NOMO-1 (cell line): ENCODE measurements at regions not wholly inside any gene's neighbourhood (a gene's known extent, or its start where the extent isn't known, plus 50 kb on each side); places are given as distances from the start of the nearest gene placed in this dataset.

Experiments
- DNase-seq, 2 experiments: peaks; one replicate each; lab custom pipeline; 2025; ENCODE audit not compliant: unreplicated experiment in 2 of 2; lab: John Stamatoyannopoulos, UW

GRCh38 chr2:21422724-21423522 lies 299.2 kb downstream of the TDRD15 start:
- DNase-seq, result no peak

DNA sequence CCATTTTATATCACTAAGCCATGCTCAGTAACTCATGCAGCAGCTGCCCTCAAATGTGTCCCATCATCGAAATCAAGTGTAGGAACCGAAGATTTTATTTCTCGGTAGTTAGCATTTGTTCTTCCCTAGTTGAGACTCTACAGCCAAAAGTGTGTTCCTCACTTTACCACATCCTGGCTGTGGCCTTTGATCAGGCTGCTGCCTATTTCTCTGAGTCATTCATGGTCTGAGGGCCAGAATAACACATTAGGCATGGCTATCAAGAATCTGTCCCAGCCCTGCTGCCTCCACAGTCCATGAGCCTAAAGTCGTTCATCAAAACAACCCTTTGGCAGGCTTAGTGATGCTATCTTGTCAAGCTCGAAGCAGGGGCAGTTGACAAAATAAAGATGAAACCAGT lies 300.1 kb downstream of the TDRD15 start:
- no peak for DNase-seq

DNA sequence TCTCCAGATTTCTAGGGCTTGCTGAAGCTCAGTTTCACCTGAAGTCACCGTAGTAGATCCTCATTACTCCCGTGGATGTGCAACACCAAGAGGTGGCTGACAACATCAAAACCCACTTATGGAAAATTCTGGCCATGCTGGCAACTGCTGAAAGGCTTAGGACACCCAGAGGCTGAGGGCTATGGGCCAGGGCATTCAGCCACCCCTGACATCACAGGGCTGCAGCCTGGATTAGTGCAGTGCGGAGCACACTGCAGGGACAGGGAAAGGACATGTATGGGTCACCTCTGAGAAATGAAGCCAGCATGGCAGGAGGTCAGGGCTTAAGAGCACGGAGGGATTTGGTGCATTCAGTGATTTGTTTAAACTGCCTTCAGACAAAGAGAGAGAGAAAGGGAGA lies 300.6 kb downstream of the TDRD15 start:
- DNase-seq, result no peak

DNA sequence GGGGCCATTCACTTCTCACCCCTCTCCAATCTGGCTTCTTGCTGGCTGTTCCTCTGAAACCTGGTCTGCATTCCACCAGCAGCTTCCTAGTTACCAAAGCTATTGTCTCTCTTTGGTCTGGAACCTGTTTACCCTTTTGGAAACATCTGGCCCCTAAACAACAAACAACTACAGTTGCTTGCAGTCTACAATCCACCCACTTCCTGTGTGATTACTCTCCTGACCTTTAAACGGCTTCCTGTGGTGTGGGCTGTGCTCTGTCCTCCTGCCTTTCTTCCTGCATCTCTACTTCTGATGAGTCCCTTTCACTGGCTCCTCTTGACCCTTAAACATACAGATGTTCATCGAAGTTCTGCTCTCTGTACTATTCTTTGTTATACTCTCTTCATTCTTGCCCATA lies 303.8 kb downstream of the TDRD15 start:
- no peak for DNase-seq

GRCh38 chr2:21428754-21429153 lies 305.0 kb downstream of the TDRD15 start:
- DNase-seq, result no peak

DNA sequence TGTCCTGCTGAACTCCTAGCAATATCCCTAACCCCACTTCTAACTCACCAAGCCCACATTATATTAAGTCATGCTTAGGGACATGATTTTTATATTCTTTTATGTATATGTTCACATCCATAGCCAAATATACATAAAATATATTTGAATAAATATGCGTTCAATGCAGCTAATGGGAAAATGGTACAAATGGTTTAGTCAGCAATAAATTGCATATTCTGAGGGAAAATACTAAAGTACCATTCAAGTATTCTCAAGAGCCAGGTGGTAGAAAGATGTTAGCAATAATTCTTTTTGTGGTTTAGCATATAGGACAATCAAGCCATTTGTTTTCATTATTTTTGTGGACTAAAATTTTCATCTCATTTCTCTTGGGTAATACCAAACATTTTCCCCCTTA lies 306.0 kb downstream of the TDRD15 start:
- DNase-seq, result no peak

- no peak for DNase-seq
These were observed 307.3 kb downstream of the TDRD15 start for GRCh38 chr2:21431078-21431477.

DNA sequence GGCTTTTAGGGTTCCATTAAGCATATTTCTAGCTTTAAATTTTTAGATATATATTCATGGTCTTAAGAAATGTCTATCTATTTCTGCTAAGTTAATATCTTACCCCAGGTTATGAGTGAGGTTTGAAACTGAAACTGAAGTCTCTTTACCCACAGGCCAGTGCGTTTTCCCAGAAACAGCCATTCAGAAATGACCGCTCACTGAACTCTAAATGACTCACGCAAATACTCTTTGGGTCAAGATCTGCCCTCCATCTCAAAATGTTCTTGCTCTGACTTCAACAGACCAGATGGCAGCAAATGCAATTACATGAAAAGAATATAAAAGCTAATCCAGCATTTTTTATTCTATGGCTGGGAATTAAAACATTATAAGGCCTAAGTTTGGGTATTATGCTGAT lies 315.2 kb downstream of the TDRD15 start:
- no peak for DNase-seq

DNA sequence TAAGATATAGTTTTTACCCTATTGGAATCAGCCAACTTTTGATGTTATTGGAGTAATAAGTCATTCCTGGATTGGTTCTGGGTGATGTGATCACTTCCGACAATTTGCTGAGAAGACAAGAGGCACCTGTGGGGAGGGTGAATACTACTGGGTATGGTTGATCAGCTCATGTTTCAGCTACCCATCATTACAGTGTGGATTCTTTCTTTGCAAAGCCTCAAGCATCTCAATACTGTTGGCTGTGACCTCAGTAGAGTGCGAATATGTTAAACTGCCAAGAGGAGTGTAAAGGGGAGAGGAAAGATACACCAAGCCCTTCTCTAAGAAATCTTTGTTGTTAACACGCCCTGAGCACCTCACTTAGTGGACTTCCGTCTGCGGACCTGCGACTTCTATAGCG lies 317.7 kb downstream of the TDRD15 start:
- DNase-seq, result no peak

DNA sequence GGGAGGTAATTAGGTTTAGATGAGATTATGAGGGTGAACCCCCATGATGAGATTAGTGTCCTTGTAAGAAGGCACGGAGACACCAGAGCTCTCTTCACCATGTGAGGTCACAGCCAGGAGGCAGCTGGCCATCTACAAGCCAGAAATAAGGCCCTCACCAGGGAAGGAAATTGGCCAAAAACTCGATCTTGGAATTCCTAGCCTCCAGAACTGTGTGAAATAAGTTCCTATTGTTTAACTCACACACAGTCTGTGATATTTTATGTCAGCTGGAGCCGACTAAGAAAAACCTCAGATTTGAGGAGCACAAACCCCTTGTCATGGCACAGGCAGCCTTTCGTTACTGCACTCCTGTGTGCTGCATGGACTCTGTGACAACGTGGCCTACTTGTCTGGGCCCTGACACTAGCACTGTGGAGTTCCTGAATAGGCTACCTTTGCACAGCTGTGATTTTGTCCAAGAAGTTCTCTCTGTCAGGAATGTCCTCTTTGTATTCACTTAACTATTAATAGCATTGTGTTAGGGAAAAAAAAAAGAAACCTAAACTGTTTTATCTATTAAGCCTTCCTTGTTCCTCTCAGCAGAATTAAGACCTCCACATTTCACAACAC lies 319.8 kb downstream of the TDRD15 start:
- DNase-seq, result peak in 1 of 2 experiments; percentile 38

GRCh38 chr2:21449881-21450280 lies 326.1 kb downstream of the TDRD15 start:
- DNase-seq, result no peak

- DNase-seq, result no peak
These were observed 327.6 kb downstream of the TDRD15 start for GRCh38 chr2:21451403-21451802.

DNA sequence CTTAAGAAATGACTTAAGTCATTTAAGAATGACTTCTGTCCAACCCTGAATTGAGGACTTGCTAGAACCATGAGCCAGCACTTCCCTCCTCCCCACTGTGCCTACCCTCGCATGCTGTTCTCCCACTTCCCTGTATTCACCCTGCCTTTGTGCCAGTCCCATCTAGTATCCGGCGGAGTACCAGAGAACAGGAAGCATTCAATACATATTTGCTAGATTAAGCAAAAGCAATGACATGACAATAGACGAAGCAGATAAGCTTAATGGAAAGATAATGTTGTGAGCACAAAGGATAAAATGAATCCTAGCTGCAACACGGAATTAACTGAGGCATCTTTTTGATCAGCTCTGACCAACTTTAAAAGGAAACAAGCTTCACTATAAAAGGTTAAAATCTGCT lies 328.5 kb downstream of the TDRD15 start:
- DNase-seq, result peak; percentile 13 to 36

- no peak for DNase-seq
These were observed 328.9 kb downstream of the TDRD15 start for GRCh38 chr2:21452678-21453077.

GRCh38 chr2:21453723-21454450 lies 330.1 kb downstream of the TDRD15 start:
- DNase-seq, result peak; percentile 43 to 74

DNA sequence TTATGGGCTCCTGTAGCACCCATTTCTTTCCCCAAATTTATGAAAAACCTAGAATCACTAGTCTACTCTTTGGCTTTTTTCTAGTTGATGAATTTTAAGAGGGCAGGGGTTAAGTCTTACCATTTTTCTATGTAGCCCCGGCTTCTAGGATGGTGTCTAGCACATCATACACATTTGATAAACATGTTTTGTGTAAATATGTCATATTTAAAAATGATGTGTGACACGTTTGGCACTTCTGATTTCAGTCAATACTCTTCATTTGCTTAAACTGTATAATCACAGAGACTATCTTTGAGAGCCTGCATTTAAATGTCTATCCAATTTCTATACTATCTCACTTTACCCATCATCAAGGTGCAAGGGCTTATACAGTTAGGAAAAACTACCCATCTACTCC lies 331.1 kb downstream of the TDRD15 start:
- DNase-seq, result no peak

DNA sequence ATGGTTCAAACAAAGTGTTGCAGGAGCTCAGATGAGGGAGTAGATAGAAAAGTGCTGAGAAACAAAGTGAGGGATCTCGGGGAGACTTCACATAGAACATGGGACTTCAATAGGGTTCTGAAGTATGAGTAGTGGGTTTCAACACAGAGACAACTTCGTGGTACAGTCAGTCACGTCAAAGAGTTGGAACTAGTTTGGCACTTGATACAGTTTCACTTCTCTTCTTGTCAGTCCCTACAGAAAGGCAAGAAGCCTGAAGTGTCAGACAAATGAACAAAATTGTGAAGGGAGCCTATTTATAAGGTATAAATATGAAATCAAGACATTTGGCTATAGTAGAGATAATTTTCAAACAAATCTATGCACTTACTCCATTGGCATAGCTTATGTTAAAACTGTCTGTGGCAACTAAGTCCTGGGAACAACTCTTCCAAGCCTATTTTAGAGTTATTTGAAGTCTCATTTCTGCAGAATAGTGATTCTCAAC lies 338.0 kb downstream of the TDRD15 start:
- DNase-seq, result peak in 1 of 2 experiments; percentile 67

DNA sequence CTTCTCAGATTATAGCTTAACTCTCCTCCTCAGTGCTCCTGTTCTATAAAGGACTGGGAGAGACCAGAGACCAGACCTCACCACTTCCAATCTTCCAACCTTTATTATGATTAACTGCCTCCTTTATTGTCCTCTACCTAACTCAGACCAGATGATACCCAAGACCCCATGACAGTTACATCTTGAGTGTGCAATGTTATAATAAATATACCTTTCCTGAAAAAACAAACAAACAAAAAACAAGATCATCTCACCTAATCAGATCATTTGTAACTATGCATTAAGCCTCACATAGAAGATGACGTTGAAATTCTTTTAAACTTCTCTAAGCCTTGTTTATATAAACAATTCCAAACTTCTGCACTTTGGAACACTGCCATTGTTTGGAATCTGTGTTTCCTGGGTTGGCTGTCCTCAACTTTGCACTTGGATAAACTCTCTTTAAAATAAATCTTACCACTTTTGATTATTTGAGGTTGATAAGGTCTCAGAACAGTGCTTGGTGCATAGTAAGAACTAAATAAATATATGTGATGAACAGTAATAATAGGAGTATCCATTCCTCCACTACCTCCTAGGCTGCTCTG lies 342.7 kb downstream of the TDRD15 start:
- DNase-seq, result no peak

GRCh38 chr2:21467280-21467818 lies 343.6 kb downstream of the TDRD15 start:
- no peak for DNase-seq

- DNase-seq, result no peak
These were observed 344.1 kb downstream of the TDRD15 start for GRCh38 chr2:21467910-21468309.

DNA sequence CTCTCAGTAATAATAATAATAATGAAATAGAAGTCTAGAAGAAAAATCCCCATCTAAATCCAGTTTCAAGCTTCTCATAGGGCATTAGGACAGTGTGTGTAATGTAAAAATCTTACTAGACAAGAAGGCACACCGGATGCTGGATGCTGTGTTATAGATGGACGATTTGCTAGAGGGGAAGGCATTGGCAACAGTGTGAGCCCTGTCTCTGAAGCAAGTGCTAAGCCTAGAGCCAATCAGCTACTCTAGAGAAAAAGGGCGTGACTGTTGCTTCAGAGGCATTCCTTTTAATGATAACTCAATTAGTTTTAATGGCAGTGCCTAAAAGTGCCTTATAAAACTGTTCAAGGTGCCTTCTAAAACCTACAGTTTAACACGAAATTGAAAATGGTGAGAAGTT lies 344.9 kb downstream of the TDRD15 start:
- no peak for DNase-seq
